ENCODE measurements at regions not wholly inside any gene's neighbourhood (a gene's known extent, or its start where the extent isn't known, plus 50 kb on each side); places are given as distances from the start of the nearest gene placed in this dataset.

- TF ChIP-seq EZH2 (IDR thresholded peaks at IDR 0.05; ENCODE audit: borderline replicate concordance), result no peak
- TF ChIP-seq CTCF (IDR thresholded peaks at IDR 0.05; ENCODE audit: poor library complexity), result no peak
- TF ChIP-seq EZH2phosphoT487 (IDR thresholded peaks at IDR 0.05; ENCODE audit: low read depth, severe bottlenecking, unreplicated experiment), result no peak
Observed at GRCh38 chr1:228863776-228864175, 128.5 kb downstream of the RHOU start.

All from hepatocyte (in vitro differentiated cells).